Neural cell (in vitro differentiated cells): ENCODE measurements at regions not wholly inside any gene's neighbourhood (a gene's known extent, or its start where the extent isn't known, plus 50 kb on each side); places are given as distances from the start of the nearest gene placed in this dataset.

Source experiments
- H2AFZ ChIP-seq: fragments of 200-600, 300-800 bp; sonication (generic), shearing (Covaris generic); 2 replicates; pipeline ENCODE4 v1.6.0; 2014; ENCODE audit warnings: low read depth, mild to moderate bottlenecking, antibody characterized with exemption, low read length, moderate library complexity
- H3F3A ChIP-seq: fragments of 200-600 bp; shearing (Covaris generic); 2 replicates; pipeline ENCODE4 v1.6.1; 2016; ENCODE audit warnings: mild to moderate bottlenecking, moderate library complexity, mixed read lengths, antibody characterized with exemption, low read length; ENCODE audit not compliant: insufficient read depth, poor library complexity, severe bottlenecking
- H3K27ac ChIP-seq: fragments of 200-600, 300-800 bp; sonication (generic), shearing (Covaris generic); 2 replicates; pipeline ENCODE4 v1.5.1; 2014; ENCODE audit warnings: mild to moderate bottlenecking, low read length, moderate library complexity
- H3K27me3 ChIP-seq: fragments of 300-800, 200-600 bp; sonication (generic), shearing (Covaris generic); 2 replicates; pipeline ENCODE4 v1.6.0; 2014; ENCODE audit warnings: mild to moderate bottlenecking, low read depth, low read length, moderate library complexity; ENCODE audit not compliant: insufficient read depth
- H3K36me3 ChIP-seq: fragments of 300-800, 200-600 bp; sonication (generic), shearing (Covaris generic); 2 replicates; pipeline ENCODE4 v1.5.1; 2014; ENCODE audit warnings: mild to moderate bottlenecking, antibody characterized with exemption, low read length, moderate library complexity; ENCODE audit not compliant: insufficient read depth
- H3K4me2 ChIP-seq: fragments of 300-800, 200-600 bp; sonication (generic), shearing (Covaris generic); 2 replicates; pipeline ENCODE4 v1.6.0; 2014; ENCODE audit warnings: mild to moderate bottlenecking, low read length
- H3K4me3 ChIP-seq: fragments of 300-800, 200-600 bp; sonication (generic), shearing (Covaris generic); 2 replicates; pipeline ENCODE4 v1.5.1; 2014; ENCODE audit warnings: mild to moderate bottlenecking, low read length, moderate library complexity
- H3K79me2 ChIP-seq: fragments of 200-600 bp; shearing (Covaris generic); replicated peaks from 2 replicates; pipeline ENCODE4 v1.6.0; 2014; ENCODE audit warnings: mild to moderate bottlenecking, low read length, moderate library complexity; ENCODE audit not compliant: insufficient read depth
- H3K9ac ChIP-seq: fragments of 300-800, 200-600 bp; sonication (generic), shearing (Covaris generic); 2 replicates; pipeline ENCODE4 v1.6.1; 2016; ENCODE audit warnings: mild to moderate bottlenecking, low read length, mixed read lengths
- H3K9me2 ChIP-seq: fragments of 200-600 bp; shearing (Covaris generic); 2 replicates; pipeline ENCODE4 v1.6.1; 2016; ENCODE audit warnings: mild to moderate bottlenecking, low read length, mixed read lengths; ENCODE audit not compliant: insufficient read depth
- H3K9me3 ChIP-seq: fragments of 200-600, 300-800 bp; sonication (generic), shearing (Covaris generic); 2 replicates; pipeline ENCODE4 v1.6.1; 2016; ENCODE audit warnings: mild to moderate bottlenecking, mixed run types, low read length, moderate library complexity, mixed read lengths
- H4K20me1 ChIP-seq: fragments of 200-600 bp; shearing (Covaris generic); 2 replicates; pipeline ENCODE4 v1.6.1; 2016; ENCODE audit warnings: mild to moderate bottlenecking, mixed run types; ENCODE audit not compliant: insufficient read depth
- EP300 ChIP-seq: fragments of 450-650 bp; conservative IDR thresholded peaks from 2 replicates; pipeline ENCODE4 v1.6.1; 2014; ENCODE audit warnings: antibody characterized with exemption, mild to moderate bottlenecking, moderate library complexity; ENCODE audit not compliant: poor library complexity, severe bottlenecking
- EZH2 ChIP-seq: fragments of 200-600, 300-800 bp; shearing (Covaris generic), sonication (generic); IDR thresholded peaks from 2 replicates; pipeline ENCODE4 v1.6.1; 2014; ENCODE audit warnings: antibody characterized with exemption, low read length, borderline replicate concordance, mild to moderate bottlenecking; ENCODE audit not compliant: insufficient read depth, poor library complexity, severe bottlenecking
- MXI1 ChIP-seq: fragments of 450-650 bp; conservative IDR thresholded peaks from 2 replicates; pipeline ENCODE4 v1.6.1; 2014; ENCODE audit warnings: antibody characterized with exemption, mild to moderate bottlenecking; ENCODE audit not compliant: poor library complexity, severe bottlenecking
- POLR2AphosphoS5 ChIP-seq: IDR thresholded peaks from 2 replicates; pipeline ENCODE4 v1.6.1; 2012
- RAD21 ChIP-seq: fragments of 450-650 bp; conservative IDR thresholded peaks from 2 replicates; pipeline ENCODE4 v1.6.1; 2014; ENCODE audit warnings: antibody characterized with exemption, mild to moderate bottlenecking, moderate library complexity
- REST ChIP-seq: IDR thresholded peaks from 2 replicates; pipeline ENCODE4 v1.6.1; 2012; ENCODE audit warnings: borderline replicate concordance
- SMC3 ChIP-seq: fragments of 450-650 bp; conservative IDR thresholded peaks from 2 replicates; pipeline ENCODE4 v1.6.1; 2014; ENCODE audit warnings: antibody characterized with exemption, mild to moderate bottlenecking, moderate library complexity; ENCODE audit not compliant: poor library complexity
- TAF1 ChIP-seq: IDR thresholded peaks from 2 replicates; pipeline ENCODE4 v1.6.1; 2012; ENCODE audit warnings: low read depth
- TF ChIP-seq, protein P1 (sequence below): fragments of 450-650 bp; IDR thresholded peaks from 2 replicates; pipeline ENCODE4 v1.5.1; 2014; ENCODE audit warnings: antibody characterized with exemption, mild to moderate bottlenecking, moderate library complexity; ENCODE audit not compliant: poor library complexity, severe bottlenecking

DNA sequence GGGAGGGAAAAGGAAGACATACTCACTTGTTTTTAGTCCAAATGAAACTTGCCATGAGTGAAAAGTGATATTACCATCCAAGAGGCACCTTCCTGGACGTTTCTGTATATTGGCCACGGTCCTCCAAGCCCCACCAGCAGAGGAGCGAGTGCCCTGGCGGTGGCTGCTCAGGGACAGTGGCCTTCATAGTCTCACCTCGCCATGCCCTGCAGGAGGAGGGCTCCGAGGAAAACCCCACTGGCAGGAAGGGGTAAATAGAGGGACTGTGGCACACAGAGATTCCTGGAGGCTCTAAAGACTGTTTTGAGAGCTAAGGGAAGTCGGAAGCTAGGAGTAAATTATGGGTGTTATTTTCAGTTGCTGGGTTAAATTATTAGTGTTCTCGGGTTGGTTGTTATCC, 98.4 kb upstream of the UBL3 start:
- Histone ChIP-seq H3K79me2 (no peaks in the 10 kb centered on the region), H3F3A (no peaks in the 10 kb centered on the region), H4K20me1 (no peaks in the 10 kb centered on the region), H3K4me3 (no peak overlapping the region), H3K27me3 (no peaks in the 10 kb centered on the region), H3K4me2 (no peak overlapping the region), H3K9me2 (no peaks in the 10 kb centered on the region), H3K9ac (no peak overlapping the region), H3K9me3 (no peaks in the 10 kb centered on the region), H3K27ac (no peak overlapping the region), H3K36me3 (no peaks in the 10 kb centered on the region), H2AFZ (no peak overlapping the region)
- TF ChIP-seq, protein P1, sequence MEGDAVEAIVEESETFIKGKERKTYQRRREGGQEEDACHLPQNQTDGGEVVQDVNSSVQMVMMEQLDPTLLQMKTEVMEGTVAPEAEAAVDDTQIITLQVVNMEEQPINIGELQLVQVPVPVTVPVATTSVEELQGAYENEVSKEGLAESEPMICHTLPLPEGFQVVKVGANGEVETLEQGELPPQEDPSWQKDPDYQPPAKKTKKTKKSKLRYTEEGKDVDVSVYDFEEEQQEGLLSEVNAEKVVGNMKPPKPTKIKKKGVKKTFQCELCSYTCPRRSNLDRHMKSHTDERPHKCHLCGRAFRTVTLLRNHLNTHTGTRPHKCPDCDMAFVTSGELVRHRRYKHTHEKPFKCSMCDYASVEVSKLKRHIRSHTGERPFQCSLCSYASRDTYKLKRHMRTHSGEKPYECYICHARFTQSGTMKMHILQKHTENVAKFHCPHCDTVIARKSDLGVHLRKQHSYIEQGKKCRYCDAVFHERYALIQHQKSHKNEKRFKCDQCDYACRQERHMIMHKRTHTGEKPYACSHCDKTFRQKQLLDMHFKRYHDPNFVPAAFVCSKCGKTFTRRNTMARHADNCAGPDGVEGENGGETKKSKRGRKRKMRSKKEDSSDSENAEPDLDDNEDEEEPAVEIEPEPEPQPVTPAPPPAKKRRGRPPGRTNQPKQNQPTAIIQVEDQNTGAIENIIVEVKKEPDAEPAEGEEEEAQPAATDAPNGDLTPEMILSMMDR = no peak
- TF ChIP-seq REST (no peak), RAD21 (no peak), EZH2 (no peak), POLR2AphosphoS5 (no peak), MXI1 (no peak), SMC3 (no peak), EP300 (no peak), TAF1 (no peak)

DNA sequence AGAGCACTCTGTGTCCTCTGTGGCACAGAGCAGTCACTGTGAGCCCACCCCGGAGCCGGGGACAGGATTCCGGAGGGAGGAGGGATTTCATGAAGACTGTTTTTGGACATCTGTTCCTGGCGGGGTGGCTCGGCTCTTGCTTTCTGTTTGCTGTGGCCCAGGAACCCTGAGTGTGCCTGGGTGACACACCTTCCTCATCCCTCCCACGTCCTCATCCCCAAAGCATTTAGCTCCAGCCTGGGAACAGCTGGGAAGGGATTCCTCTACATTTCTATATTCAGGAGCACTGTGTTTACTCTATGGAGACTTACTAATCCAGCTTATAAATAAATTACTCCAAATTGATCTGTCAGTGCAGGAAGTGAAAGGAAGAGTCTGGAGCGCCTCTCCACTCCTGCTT, 97.8 kb upstream of the UBL3 start:
- Histone ChIP-seq H3K27ac (no peak overlapping the region), H3K27me3 (no peaks in the 10 kb centered on the region), H3K4me3 (no peak overlapping the region), H3K9me2 (no peaks in the 10 kb centered on the region), H3K9me3 (no peaks in the 10 kb centered on the region), H3K36me3 (no peaks in the 10 kb centered on the region), H3K9ac (no peak overlapping the region), H3F3A (no peaks in the 10 kb centered on the region), H3K4me2 (no peak overlapping the region), H4K20me1 (no peaks in the 10 kb centered on the region), H3K79me2 (no peaks in the 10 kb centered on the region), H2AFZ (no peak overlapping the region)
- no peak for TF ChIP-seq REST
- TF ChIP-seq TAF1 = no peak
- TF ChIP-seq, protein P1 = no peak
- no peak for TF ChIP-seq SMC3
- no peak for TF ChIP-seq MXI1
- no peak for TF ChIP-seq EZH2
- no peak for TF ChIP-seq EP300
- no peak for TF ChIP-seq POLR2AphosphoS5
- no peak for TF ChIP-seq RAD21
